ENCODE measurements at regions not wholly inside any gene's neighbourhood (a gene's known extent, or its start where the extent isn't known, plus 50 kb on each side); places are given as distances from the start of the nearest gene placed in this dataset.

DNA sequence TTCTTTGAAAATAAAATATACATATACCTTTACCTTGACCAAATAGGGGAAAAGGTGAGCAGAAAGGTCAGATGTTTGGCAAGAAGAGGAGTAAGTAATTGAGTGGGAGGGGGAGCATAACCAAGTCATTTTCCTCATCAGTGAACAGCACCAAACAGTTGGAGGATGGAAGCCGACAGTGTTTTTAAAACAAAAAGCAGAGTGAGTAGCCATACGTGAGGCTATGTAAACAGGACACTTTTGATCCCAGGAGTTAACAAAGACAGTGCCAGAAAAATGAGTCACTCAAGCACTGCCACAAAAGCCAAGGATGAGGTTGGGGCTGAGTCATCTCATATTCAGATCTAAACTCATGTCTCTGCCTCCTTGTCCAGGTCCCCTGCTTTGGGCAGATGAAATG, 734.7 kb downstream of the KCNA4 start:
- peak; percentile 55 for DNase-seq

DNA sequence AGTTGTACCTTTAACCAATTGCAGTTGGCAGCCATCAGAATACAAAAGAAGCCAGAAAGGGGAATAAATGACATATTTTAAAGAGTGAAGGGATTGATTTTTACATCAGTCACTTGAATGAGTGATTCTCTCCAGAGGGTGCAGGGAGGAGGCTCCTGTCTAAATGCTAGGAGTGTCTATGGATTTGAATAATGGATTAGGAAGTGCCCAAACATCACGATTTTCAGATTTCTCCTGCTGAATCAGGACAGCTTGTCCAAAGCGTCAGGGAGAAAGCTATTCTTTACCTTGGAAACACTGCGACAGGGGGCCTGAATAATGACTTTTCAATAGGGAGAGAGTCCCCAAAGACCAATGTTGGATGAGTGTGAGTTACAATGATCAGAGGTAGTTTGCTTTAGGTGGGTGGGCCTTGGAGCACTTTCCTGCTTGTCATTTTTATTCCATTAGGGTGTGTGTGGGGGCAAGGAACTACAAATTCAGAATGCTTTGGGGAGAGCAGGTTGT, 735.5 kb downstream of the KCNA4 start:
- DNase-seq = no peak

- peak; percentile 29 for DNase-seq
Measured at GRCh38 chr11:29280452-29280851, 736.4 kb downstream of the KCNA4 start.

DNA sequence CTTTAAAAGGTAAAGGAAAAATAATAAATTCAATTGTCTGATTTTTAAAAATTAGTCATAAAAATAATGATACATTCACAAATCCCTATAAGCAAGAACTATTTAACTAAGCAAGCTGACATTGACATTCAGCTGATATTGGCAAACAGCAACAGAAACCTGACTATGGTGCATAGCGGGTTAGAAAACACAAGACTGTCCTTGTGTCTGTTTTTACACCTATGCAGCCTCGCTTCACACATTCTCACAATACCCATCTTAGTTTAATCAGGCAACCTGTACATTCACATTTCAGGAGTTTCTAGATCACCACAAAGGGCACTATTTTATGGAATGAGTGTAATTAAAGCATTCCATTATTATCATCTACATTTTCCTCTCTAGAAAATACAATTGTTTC, 737.1 kb downstream of the KCNA4 start:
- DNase-seq = no peak

GRCh38 chr11:29272019-29272654, 744.7 kb downstream of the KCNA4 start:
- DNase-seq = no peak

GRCh38 chr11:29271616-29272015, 745.2 kb downstream of the KCNA4 start:
- no peak for DNase-seq

DNA sequence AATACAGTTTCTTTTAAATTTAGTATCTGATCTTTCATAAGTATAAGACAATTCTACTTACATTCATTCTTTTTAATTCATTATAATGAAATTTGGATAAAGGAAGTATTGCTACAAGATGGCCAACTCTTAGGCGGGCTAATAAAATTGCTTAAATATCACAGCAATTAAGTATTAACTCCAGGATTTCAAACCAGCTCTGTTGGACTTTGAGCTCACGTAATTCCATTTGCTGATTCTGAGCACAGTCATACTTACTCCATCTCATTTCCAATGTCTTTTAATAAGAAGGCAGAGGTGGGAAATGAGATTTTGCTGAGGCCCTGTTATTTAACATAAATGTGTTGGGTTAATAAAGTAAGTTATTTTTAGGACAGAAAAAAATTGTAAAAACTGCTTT, 748.1 kb downstream of the KCNA4 start:
- no peak for DNase-seq

- DNase-seq = no peak
Measured at GRCh38 chr11:29265792-29266191, 751.0 kb downstream of the KCNA4 start.

DNA sequence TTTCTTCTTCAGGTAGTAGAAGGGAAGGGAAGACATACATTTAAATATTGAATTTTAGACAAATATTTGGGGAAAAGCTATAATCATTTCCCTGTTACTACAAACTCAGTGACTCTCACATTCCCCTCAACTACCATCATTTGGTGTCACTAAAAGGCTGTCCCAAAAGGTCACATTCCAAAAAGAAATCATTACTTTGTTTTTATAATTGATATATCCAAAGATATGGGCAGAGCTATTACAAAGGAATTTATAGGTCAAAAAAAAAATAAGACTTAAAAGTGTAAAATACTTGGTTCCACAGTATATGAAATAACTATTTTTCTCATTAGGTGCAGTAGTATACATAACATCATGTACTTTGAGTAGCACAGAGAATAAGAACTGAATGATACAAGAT, 751.4 kb downstream of the KCNA4 start:
- no peak for DNase-seq

GRCh38 chr11:29263971-29264682, 752.7 kb downstream of the KCNA4 start:
- DNase-seq = no peak

DNA sequence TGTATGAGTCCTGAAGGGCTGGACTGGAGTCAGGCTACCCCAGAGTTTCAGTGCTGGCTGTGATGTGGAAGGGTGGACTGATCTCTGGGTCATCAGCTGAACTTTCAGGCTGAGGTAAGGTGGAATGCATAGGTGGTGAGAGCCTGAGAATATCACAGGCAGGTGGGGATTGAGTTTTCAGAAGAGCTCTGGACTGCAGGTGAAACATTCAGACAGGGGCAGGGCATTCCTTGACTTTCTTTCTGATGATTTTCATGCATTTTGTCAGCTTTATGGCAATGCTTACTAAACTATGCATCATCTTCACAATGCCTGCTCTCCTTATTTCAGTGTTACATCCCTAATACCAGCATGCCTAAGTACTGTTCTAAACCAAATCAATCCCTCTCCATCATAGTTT, 755.0 kb downstream of the KCNA4 start:
- no peak for DNase-seq

GRCh38 chr11:29260939-29261705, 755.7 kb downstream of the KCNA4 start:
- peak; percentile 57 for DNase-seq

GRCh38 chr11:29258411-29258810, 758.4 kb downstream of the KCNA4 start:
- DNase-seq = no peak

DNA sequence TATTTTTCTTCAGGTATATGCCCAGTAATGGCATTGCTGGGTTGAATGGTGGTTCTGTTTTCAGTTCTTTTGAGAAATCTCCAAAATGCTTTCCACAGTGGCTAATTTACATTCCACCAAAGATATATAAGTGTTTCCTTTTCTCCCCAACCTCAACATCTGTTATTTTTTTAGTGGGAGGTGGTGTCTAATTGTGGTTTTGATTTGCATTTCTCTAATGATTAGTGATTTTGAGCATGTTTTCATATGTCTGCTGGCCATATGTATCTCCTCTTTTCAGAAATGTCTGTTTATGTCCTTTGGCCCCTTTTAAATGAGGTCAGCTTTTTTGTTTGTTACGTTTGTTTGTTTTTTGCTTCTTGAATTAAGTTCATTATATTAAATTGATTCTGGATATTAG, 760.2 kb downstream of the KCNA4 start:
- DNase-seq = no peak

- DNase-seq = peak; percentile 47
Measured at GRCh38 chr11:29255401-29255800, 761.4 kb downstream of the KCNA4 start.

GRCh38 chr11:29251738-29252137, 765.1 kb downstream of the KCNA4 start:
- no peak for DNase-seq

DNA sequence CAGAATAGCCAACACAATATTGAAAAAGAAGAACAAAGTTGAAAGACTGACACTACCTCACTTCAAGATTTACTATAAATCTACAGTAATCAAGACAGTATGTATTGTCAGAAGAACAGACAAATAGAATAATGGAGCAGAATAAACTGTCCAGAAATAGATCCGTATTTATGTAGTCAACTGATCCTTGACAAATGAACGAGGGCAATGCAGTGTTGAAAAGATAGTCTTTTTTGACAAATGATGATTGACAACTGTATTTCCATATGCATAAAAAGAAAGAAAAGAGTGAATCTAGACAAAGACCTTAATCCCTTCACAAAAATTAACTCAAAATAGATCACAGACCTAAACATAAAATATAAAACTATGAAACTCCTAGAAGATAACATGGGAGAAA, 767.1 kb downstream of the KCNA4 start:
- DNase-seq = no peak

- DNase-seq = no peak
Measured at GRCh38 chr11:29244355-29244754, 772.5 kb downstream of the KCNA4 start.

GRCh38 chr11:29243616-29244015, 773.2 kb downstream of the KCNA4 start:
- no peak for DNase-seq

DNA sequence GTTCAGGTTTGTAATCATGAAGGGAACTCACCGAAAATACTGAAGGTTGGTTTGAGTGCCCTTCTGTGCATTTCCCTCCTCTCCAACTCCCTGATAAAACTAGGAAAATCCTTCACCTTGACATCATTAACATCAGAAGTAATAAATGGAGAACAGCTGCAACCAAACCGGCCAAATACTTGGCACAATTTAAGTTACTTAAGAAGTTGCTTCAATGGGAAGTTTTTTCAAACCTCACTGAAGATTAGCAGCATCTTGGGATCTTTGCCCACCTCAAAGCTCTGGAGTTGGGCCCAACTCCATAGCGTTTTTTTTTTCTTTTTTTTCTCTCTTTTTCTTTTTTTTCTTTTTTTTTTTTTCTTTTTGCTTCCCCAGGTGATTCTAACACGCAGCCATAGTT, 784.8 kb downstream of the KCNA4 start:
- DNase-seq = no peak

DNA sequence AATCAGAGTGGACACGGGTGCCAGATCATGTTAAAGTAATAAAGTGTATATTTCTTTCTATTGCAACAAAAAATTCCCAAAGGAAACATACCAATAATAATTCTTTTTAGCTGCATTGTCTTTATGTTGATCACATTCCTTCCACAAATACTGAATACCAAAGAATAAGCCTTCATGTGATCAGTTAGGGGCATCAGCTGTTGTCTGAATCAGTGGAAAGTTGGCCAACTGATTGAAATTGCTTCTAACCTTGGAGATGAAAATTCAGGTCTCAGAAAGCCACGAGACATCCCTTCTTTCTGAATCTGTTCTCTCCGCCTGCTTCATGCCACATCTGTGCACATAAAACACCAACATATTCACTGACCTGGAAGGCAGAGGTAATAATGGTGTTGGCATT, 785.2 kb downstream of the KCNA4 start:
- DNase-seq = no peak

DNA sequence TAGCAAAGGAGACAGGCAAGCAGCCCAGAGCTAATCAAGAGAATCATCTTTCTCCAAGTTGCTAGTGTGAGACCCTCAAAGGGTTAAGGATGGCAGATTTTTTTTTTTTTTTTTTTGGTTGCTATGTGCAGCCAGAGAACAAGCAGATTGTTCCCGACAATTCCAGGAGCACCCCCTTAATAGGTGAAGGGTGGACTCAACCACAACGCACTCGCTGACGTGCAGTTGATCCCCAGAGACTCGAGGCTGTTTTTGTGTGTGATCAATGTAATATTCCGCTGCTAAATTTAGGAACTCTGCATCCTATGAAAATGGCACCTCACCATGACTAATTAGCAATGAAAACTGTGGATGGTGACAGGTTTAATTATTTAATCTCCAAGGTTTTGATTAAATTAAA, 789.0 kb downstream of the KCNA4 start:
- no peak for DNase-seq

GRCh38 chr11:29224739-29225384, 792.0 kb downstream of the KCNA4 start:
- no peak for DNase-seq

Measured in DMS153 (cell line).